ENCODE measurements at regions not wholly inside any gene's neighbourhood (a gene's known extent, or its start where the extent isn't known, plus 50 kb on each side); places are given as distances from the start of the nearest gene placed in this dataset.

DNA sequence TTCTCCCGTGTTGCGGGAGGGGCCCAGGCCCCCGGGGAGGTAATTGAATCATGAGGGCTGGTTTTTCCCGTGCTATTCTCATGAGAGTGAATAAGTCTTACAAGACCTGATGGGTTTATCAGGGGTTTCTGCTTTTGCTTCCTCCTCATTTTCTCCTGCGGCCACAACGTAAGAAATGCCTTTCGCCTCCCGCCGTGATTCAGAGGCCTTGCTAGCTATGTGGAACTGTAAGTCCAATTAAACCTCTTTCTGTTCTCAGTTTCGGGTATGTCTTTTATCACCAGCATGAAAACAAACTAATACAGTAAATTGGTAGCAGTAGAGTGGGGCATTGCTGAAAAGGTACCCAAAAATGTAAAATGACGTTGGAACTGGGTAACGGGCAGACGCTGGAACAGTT, 1035.1 kb downstream of the DTWD2 start (continued):
- TF ChIP-seq, protein P1, sequence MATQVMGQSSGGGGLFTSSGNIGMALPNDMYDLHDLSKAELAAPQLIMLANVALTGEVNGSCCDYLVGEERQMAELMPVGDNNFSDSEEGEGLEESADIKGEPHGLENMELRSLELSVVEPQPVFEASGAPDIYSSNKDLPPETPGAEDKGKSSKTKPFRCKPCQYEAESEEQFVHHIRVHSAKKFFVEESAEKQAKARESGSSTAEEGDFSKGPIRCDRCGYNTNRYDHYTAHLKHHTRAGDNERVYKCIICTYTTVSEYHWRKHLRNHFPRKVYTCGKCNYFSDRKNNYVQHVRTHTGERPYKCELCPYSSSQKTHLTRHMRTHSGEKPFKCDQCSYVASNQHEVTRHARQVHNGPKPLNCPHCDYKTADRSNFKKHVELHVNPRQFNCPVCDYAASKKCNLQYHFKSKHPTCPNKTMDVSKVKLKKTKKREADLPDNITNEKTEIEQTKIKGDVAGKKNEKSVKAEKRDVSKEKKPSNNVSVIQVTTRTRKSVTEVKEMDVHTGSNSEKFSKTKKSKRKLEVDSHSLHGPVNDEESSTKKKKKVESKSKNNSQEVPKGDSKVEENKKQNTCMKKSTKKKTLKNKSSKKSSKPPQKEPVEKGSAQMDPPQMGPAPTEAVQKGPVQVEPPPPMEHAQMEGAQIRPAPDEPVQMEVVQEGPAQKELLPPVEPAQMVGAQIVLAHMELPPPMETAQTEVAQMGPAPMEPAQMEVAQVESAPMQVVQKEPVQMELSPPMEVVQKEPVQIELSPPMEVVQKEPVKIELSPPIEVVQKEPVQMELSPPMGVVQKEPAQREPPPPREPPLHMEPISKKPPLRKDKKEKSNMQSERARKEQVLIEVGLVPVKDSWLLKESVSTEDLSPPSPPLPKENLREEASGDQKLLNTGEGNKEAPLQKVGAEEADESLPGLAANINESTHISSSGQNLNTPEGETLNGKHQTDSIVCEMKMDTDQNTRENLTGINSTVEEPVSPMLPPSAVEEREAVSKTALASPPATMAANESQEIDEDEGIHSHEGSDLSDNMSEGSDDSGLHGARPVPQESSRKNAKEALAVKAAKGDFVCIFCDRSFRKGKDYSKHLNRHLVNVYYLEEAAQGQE (IDR thresholded peaks at IDR 0.05; ENCODE audit: unreplicated experiment): no peak
- TF ChIP-seq JUNB (IDR thresholded peaks at IDR 0.05; ENCODE audit: unreplicated experiment) (no peak), ZNF331 (CRISPR knock-in tag; IDR thresholded peaks at IDR 0.05; ENCODE audit: low read depth) (no peak)

DNA sequence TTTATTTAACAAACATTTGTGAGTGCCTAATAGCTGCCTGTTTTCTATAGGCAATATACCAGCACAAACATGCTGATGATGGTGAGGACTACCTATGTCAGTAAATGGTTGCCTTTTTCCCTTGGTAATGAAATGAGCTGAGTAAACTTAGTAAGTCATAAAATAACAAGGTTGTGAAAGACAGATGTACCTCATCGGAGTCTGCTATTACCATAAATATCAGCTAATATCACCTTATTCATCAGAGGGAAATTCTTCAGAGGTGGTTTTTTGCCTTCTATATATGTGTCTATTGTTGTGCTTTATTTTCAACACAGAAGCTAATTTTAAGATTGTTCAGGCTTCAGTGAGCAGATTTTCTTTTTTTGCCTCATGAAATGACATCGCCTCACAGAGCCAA, 1040.5 kb downstream of the DTWD2 start:
- Histone ChIP-seq H3K4me2 (no peak overlapping the region), H3K27me3 (ENCODE audit: insufficient read depth) (no peaks in the 10 kb centered on the region), H2AFZ (no peak overlapping the region), H4K20me1 (replicated peaks; ENCODE audit: insufficient read depth) (no peaks in the 10 kb centered on the region), H3K4me1 (ENCODE audit: insufficient read depth) (no peaks in the 10 kb centered on the region), H3K9me2 (ENCODE audit: insufficient read depth) (no peaks in the 10 kb centered on the region), H3K36me3 (ENCODE audit: insufficient read depth) (no peaks in the 10 kb centered on the region), H3K27ac (ENCODE audit: low read depth) (no peak overlapping the region), H3K4me3 (no peak overlapping the region), H3K79me2 (replicated peaks; ENCODE audit: insufficient read depth) (no peaks in the 10 kb centered on the region), H3F3A (replicated peaks; ENCODE audit: low read depth) (no peaks in the 10 kb centered on the region)
- Mint-ChIP-seq H3K27me3 (ENCODE audit: insufficient read depth, low read depth, poor library complexity) (peaks cover 2% of the 10 kb centered on the region), H3K27ac (no peak overlapping the region), H3K4me1 (no peaks in the 10 kb centered on the region), H3K9me3 (no peaks in the 10 kb centered on the region), H3K4me3 (no peak overlapping the region), H3K36me3 (ENCODE audit: low read depth) (no peaks in the 10 kb centered on the region)
- DNase-seq (ENCODE audit: low spot score): no peak
- no peak for ATAC-seq
- TF ChIP-seq STAT1 (IDR thresholded peaks at IDR 0.05; ENCODE audit: unreplicated experiment) (no peak), EZH2phosphoT487 (IDR thresholded peaks at IDR 0.05; ENCODE audit: unreplicated experiment) (no peak), CREB1 (CRISPR knock-in tag; IDR thresholded peaks at IDR 0.05; ENCODE audit: low read depth) (no peak), EZH2 (IDR thresholded peaks at IDR 0.05; ENCODE audit: low read depth, unreplicated experiment) (no peak), ZNF114 (CRISPR knock-in tag; IDR thresholded peaks at IDR 0.05) (no peak)
- TF ChIP-seq, protein P2, sequence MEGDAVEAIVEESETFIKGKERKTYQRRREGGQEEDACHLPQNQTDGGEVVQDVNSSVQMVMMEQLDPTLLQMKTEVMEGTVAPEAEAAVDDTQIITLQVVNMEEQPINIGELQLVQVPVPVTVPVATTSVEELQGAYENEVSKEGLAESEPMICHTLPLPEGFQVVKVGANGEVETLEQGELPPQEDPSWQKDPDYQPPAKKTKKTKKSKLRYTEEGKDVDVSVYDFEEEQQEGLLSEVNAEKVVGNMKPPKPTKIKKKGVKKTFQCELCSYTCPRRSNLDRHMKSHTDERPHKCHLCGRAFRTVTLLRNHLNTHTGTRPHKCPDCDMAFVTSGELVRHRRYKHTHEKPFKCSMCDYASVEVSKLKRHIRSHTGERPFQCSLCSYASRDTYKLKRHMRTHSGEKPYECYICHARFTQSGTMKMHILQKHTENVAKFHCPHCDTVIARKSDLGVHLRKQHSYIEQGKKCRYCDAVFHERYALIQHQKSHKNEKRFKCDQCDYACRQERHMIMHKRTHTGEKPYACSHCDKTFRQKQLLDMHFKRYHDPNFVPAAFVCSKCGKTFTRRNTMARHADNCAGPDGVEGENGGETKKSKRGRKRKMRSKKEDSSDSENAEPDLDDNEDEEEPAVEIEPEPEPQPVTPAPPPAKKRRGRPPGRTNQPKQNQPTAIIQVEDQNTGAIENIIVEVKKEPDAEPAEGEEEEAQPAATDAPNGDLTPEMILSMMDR (conservative IDR thresholded peaks at IDR 0.05; ENCODE audit: low read depth in 2 of 2): no peak
- TF ChIP-seq, protein P3, sequence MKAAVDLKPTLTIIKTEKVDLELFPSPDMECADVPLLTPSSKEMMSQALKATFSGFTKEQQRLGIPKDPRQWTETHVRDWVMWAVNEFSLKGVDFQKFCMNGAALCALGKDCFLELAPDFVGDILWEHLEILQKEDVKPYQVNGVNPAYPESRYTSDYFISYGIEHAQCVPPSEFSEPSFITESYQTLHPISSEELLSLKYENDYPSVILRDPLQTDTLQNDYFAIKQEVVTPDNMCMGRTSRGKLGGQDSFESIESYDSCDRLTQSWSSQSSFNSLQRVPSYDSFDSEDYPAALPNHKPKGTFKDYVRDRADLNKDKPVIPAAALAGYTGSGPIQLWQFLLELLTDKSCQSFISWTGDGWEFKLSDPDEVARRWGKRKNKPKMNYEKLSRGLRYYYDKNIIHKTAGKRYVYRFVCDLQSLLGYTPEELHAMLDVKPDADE (IDR thresholded peaks at IDR 0.05): no peak
- TF ChIP-seq, protein P1 (IDR thresholded peaks at IDR 0.05; ENCODE audit: unreplicated experiment): no peak

Data from GM23338 (cell line).